Vagina (tissue), 2 donors: ENCODE measurements at regions not wholly inside any gene's neighbourhood (a gene's known extent, or its start where the extent isn't known, plus 50 kb on each side); places are given as distances from the start of the nearest gene placed in this dataset.

ENCODE experiments used
- CTCF ChIP-seq, 3 experiments: fragments of 450-650 bp in 2 of 3; fragments of 200-600 bp in 1 of 3; sonication (generic) in 1 of 3; IDR thresholded peaks; one replicate each; pipeline ENCODE4 v1.5.1; 2017 to 2019; ENCODE audit warnings: antibody characterized with exemption in 3 of 3, mild to moderate bottlenecking in 2 of 3, moderate library complexity in 2 of 3
- POLR2A ChIP-seq, 2 donors: fragments of 450-650 bp; IDR thresholded peaks; one replicate each; pipeline ENCODE4 v1.6.1; 2017; ENCODE audit warnings: antibody characterized with exemption in 2 of 2, mild to moderate bottlenecking in 2 of 2, moderate library complexity in 2 of 2
- POLR2AphosphoS5 ChIP-seq, 2 donors: sonication (generic); formaldehyde crosslinking; IDR thresholded peaks; one replicate each; pipeline ENCODE4 v1.9.0; 2017; ENCODE audit warnings: antibody characterized with exemption in 2 of 2, mild to moderate bottlenecking in 2 of 2, low read depth in 1 of 2; ENCODE audit not compliant: insufficient read depth in 1 of 2

GRCh38 chr3:163684651-163685050, 1393.6 kb downstream of the SI start:
- TF ChIP-seq CTCF (IDR thresholded peaks at IDR 0.05) = no peak
- no peak for TF ChIP-seq POLR2AphosphoS5 (IDR thresholded peaks at IDR 0.05; ENCODE audit: insufficient read depth in 1 of 2, low read depth in 1 of 2)
- no peak for TF ChIP-seq POLR2A (IDR thresholded peaks at IDR 0.05)
